Body of pancreas (tissue), 4 donors: ENCODE measurements at regions not wholly inside any gene's neighbourhood (a gene's known extent, or its start where the extent isn't known, plus 50 kb on each side); places are given as distances from the start of the nearest gene placed in this dataset.

ENCODE experiments used
- ATAC-seq: fragments of 150-250 bp; one replicate; pipeline ENCODE4 v1.9.1; 2016
- DNase-seq, 4 donors: peaks; one replicate each; pipeline ENCODE4 v3.0.0-alpha.2; 2019
- H3K27ac ChIP-seq, 4 donors: fragments of 200-600 bp; sonication (generic); 1 replicate in 3 of 4; 2 replicates in 1 of 4; pipeline versions ENCODE4 v1.5.1 to v1.6.1; 2016 to 2019; ENCODE audit warnings: mild to moderate bottlenecking in 1 of 4, mixed read lengths in 1 of 4, moderate library complexity in 1 of 4
- H3K27me3 ChIP-seq, 2 donors: fragments of 200-600 bp; sonication (generic); one replicate each; pipeline ENCODE4 v1.6.0; 2016; ENCODE audit warnings: mild to moderate bottlenecking in 1 of 2
- H3K36me3 ChIP-seq, 2 donors: fragments of 200-600 bp; sonication (generic); replicated peaks in 1 of 2; 2 replicates each; pipeline ENCODE4 v1.5.1; 2016; ENCODE audit warnings: low read depth in 2 of 2; ENCODE audit not compliant: insufficient read depth in 1 of 2
- H3K4me1 ChIP-seq: fragments of 200-600 bp; sonication (generic); one replicate; pipeline ENCODE4 v1.6.0; 2016
- H3K4me3 ChIP-seq, 2 donors: fragments of 200-600 bp; sonication (generic); 1 replicate in 1 of 2; 2 replicates in 1 of 2; pipeline ENCODE4 v1.5.1; 2016 to 2019
- H3K9me3 ChIP-seq, 3 donors: fragments of 200-600 bp; sonication (generic); 1 replicate in 2 of 3; 2 replicates in 1 of 3; pipeline ENCODE4 v1.5.1; 2016
- CTCF ChIP-seq, 7 experiments: fragments of 450-650 bp in 4 of 7; fragments of 200-600 bp in 3 of 7; sonication (generic) in 3 of 7; IDR thresholded peaks; one replicate each; pipeline ENCODE4 v1.5.1; 2016 to 2019; ENCODE audit warnings: antibody characterized with exemption in 7 of 7
- POLR2A ChIP-seq, 3 donors: fragments of 450-650 bp; IDR thresholded peaks; one replicate each; pipeline ENCODE4 v1.6.1; 2016; ENCODE audit warnings: antibody characterized with exemption in 3 of 3, mild to moderate bottlenecking in 2 of 3
- WGBS, 2 donors: methylation state at CpG; one replicate each; pipeline ENCODE4 v1.1.5; 2017; 5-methylcytosine and 5-hydroxymethylcytosine counted together
- intact Hi-C: fragments of 100-400 bp; cut with DNase I; formaldehyde crosslinking; loops from one replicate; pipeline ENCODE4 v1.15.1; 2023

- H3K27me3 ChIP-seq: no peaks in the 10 kb centered on the region
- ATAC-seq (no peak), DNase-seq (no peak)
- no peaks in the 10 kb centered on the region for H3K36me3 ChIP-seq
- no peak overlapping the region for H3K27ac ChIP-seq
- no peak overlapping the region for H3K4me3 ChIP-seq
- no peaks in the 10 kb centered on the region for H3K9me3 ChIP-seq
- 32 to 37% methylated on average over 5 of the region's 5 CpGs for WGBS, 2 donors
- no peaks in the 10 kb centered on the region for H3K4me1 ChIP-seq
- intact Hi-C loops: no loop called here
- TF ChIP-seq POLR2A (IDR thresholded peaks at IDR 0.05) (no peak), CTCF (IDR thresholded peaks at IDR 0.05) (no peak)
These were observed 494.1 kb upstream of the NOVA1 start for GRCh38 chr14:27091973-27092372.

GRCh38 chr14:27096091-27096490 lies 498.3 kb upstream of the NOVA1 start:
- Histone ChIP-seq H3K27me3 (no peaks in the 10 kb centered on the region), H3K4me3 (no peak overlapping the region), H3K4me1 (no peaks in the 10 kb centered on the region), H3K9me3 (no peaks in the 10 kb centered on the region), H3K27ac (no peak overlapping the region), H3K36me3 (no peaks in the 10 kb centered on the region)
- no peak for TF ChIP-seq POLR2A (IDR thresholded peaks at IDR 0.05)
- no peak for TF ChIP-seq CTCF (IDR thresholded peaks at IDR 0.05)
- intact Hi-C loops: no loop called here
- DNase-seq (no peak), ATAC-seq (no peak)
- 58 to 66% methylated on average over 4 of the region's 4 CpGs for WGBS, 2 donors

- Histone ChIP-seq H3K27me3 (no peaks in the 10 kb centered on the region), H3K4me1 (no peaks in the 10 kb centered on the region), H3K27ac (no peak overlapping the region), H3K36me3 (no peaks in the 10 kb centered on the region), H3K4me3 (no peak overlapping the region), H3K9me3 (no peaks in the 10 kb centered on the region)
- DNase-seq: no peak
- WGBS, 2 donors: 44 to 48% methylated on average over 3 of the region's 3 CpGs
- no peak for TF ChIP-seq POLR2A (IDR thresholded peaks at IDR 0.05)
- no peak for TF ChIP-seq CTCF (IDR thresholded peaks at IDR 0.05)
- intact Hi-C loops: no loop called here
- ATAC-seq: no peak
These were observed 500.6 kb upstream of the NOVA1 start for GRCh38 chr14:27098451-27098850.

- no peak for ATAC-seq
- DNase-seq: no peak
- intact Hi-C loops: no loop called here
- no peaks in the 10 kb centered on the region for H3K36me3 ChIP-seq
- no peaks in the 10 kb centered on the region for H3K9me3 ChIP-seq
- H3K27me3 ChIP-seq: no peaks in the 10 kb centered on the region
- H3K27ac ChIP-seq: no peak overlapping the region
- TF ChIP-seq POLR2A (IDR thresholded peaks at IDR 0.05) (no peak), CTCF (IDR thresholded peaks at IDR 0.05) (no peak)
- WGBS, 2 donors: 0% methylated on average over 1 of the region's 1 CpG
- no peak overlapping the region for H3K4me3 ChIP-seq
- no peaks in the 10 kb centered on the region for H3K4me1 ChIP-seq
These were observed 516.3 kb upstream of the NOVA1 start for GRCh38 chr14:27114180-27114579.

- WGBS, 2 donors: 64 to 72% methylated on average over 4 of the region's 4 CpGs
- intact Hi-C loops: no loop called here
- TF ChIP-seq POLR2A (IDR thresholded peaks at IDR 0.05) (no peak), CTCF (IDR thresholded peaks at IDR 0.05) (no peak)
- Histone ChIP-seq H3K36me3 (no peaks in the 10 kb centered on the region), H3K9me3 (no peaks in the 10 kb centered on the region), H3K27ac (no peak overlapping the region), H3K4me1 (no peaks in the 10 kb centered on the region), H3K27me3 (no peaks in the 10 kb centered on the region), H3K4me3 (no peak overlapping the region)
- ATAC-seq (no peak), DNase-seq (no peak)
These were observed 525.3 kb upstream of the NOVA1 start for GRCh38 chr14:27123162-27123561.
